K562 (cell line): ENCODE measurements at regions not wholly inside any gene's neighbourhood (a gene's known extent, or its start where the extent isn't known, plus 50 kb on each side); places are given as distances from the start of the nearest gene placed in this dataset.

ENCODE experiments used
- ATAC-seq: fragments of 200-7000 bp; cut with Tn5 transposase; 3 replicates; pipeline ENCODE4 v1.9.1; 2020; ENCODE audit warnings: moderate library complexity
- BruUV-seq: library from RNA; stranded (reverse); fragments of 400-500 nt; replicated peaks from 2 replicates; lab custom pipeline; 2021; lab: Mats Ljungman, UMichigan
- CTCF ChIA-PET: fragments of 300-600 bp; formaldehyde crosslinking; extraction: SDS; loops from one replicate; lab custom pipeline; 2021; ENCODE audit warnings: low intra/inter-chr PET ratio; lab: Yijun Ruan, JAX
- POLR2A ChIA-PET: fragments of 300-600, 350-650 bp; sonication (Branson Sonifier 250); formaldehyde crosslinking; extraction: SDS; loops from one replicate; lab custom pipeline; 2021; ENCODE audit warnings: antibody characterized with exemption, inconsistent platforms; lab: Yijun Ruan, JAX
- DNase-seq, 4 experiments: peaks; one replicate each; pipeline versions ENCODE4 v3.0.0 to v3.0.0-alpha.2; 2011 to 2018; ENCODE audit warnings: low spot score in 3 of 4, mixed read lengths in 3 of 4; ENCODE audit errors: extremely low read depth in 1 of 4
- FAIRE-seq: peaks from 2 replicates; lab custom pipeline; 2011; peaks lifted over from hg19 to GRCh38; lab: Jason Lieb, UNC
- H2AFZ ChIP-seq: 2 replicates; pipeline ENCODE4 v1.6.0; 2011; ENCODE audit warnings: low read depth, low read length, control low read depth, inconsistent platforms
- H3K27ac ChIP-seq: fragments of 200-600 bp; 3 replicates; pipeline ENCODE4 v1.8.0; 2011; ENCODE audit warnings: low read depth, mild to moderate bottlenecking, control low read depth, inconsistent platforms, low read length, moderate library complexity, mixed read lengths; ENCODE audit errors: extremely low read depth
- H3K27me3 ChIP-seq, 2 experiments: fragments of 300-600 bp in 1 of 2; 2 replicates in 1 of 2; 3 replicates in 1 of 2; pipeline versions ENCODE4 v1.6.0 to v1.8.0; 2011; ENCODE audit warnings: inconsistent platforms in 2 of 2, low read length in 2 of 2, mild to moderate bottlenecking in 1 of 2, mixed read lengths in 1 of 2, moderate library complexity in 1 of 2; ENCODE audit not compliant: control insufficient read depth in 2 of 2, insufficient read depth in 2 of 2
- H3K36me3 ChIP-seq: fragments of 300-600 bp; 3 replicates; pipeline ENCODE4 v1.8.0; 2011; ENCODE audit warnings: mild to moderate bottlenecking, low read length, inconsistent platforms; ENCODE audit not compliant: control insufficient read depth, insufficient read depth
- H3K4me1 ChIP-seq, 2 experiments: fragments of 200-600 bp in 1 of 2; replicated peaks in 1 of 2; 2 replicates in 1 of 2; 3 replicates in 1 of 2; pipeline versions ENCODE4 v1.5.1 to v1.8.0; 2011; ENCODE audit warnings: inconsistent platforms in 2 of 2, low read length in 2 of 2, mild to moderate bottlenecking in 1 of 2, mixed read lengths in 1 of 2, moderate library complexity in 1 of 2; ENCODE audit not compliant: control insufficient read depth in 2 of 2, insufficient read depth in 2 of 2
- H3K4me2 ChIP-seq: 2 replicates; pipeline ENCODE4 v1.6.1; 2011; ENCODE audit warnings: low read length, control low read depth, inconsistent platforms, mixed read lengths; ENCODE audit not compliant: insufficient read depth
- H3K4me3 ChIP-seq: fragments of 200-600 bp; sonication (generic), shearing (Covaris generic); 2 replicates; pipeline ENCODE4 v1.5.1; 2016; ENCODE audit warnings: control low read depth, inconsistent platforms
- H3K79me2 ChIP-seq: fragments of 200-600 bp; 3 replicates; pipeline ENCODE4 v1.8.0; 2011; ENCODE audit warnings: low read length, inconsistent platforms; ENCODE audit not compliant: control insufficient read depth, insufficient read depth
- H3K9ac ChIP-seq, 2 experiments: 2 replicates each; pipeline versions ENCODE4 v1.6.0 to v1.6.1; 2011; ENCODE audit warnings: low read depth in 2 of 2, low read length in 2 of 2, control low read depth in 1 of 2, inconsistent platforms in 1 of 2, mild to moderate bottlenecking in 1 of 2, mixed read lengths in 1 of 2; ENCODE audit not compliant: insufficient read depth in 1 of 2
- H3K9me1 ChIP-seq: one replicate; pipeline ENCODE4 v1.6.0; 2011; ENCODE audit warnings: inconsistent platforms, mild to moderate bottlenecking, low read length, moderate library complexity; ENCODE audit not compliant: control insufficient read depth, insufficient read depth
- H3K9me3 ChIP-seq: replicated peaks from 2 replicates; pipeline ENCODE4 v1.5.1; 2011; ENCODE audit warnings: low read depth, low read length, inconsistent platforms; ENCODE audit not compliant: control insufficient read depth, insufficient read depth
- H4K20me1 ChIP-seq: replicated peaks from 2 replicates; pipeline ENCODE4 v1.6.1; 2011; ENCODE audit warnings: low read length, inconsistent platforms, mixed read lengths; ENCODE audit not compliant: control insufficient read depth, insufficient read depth
- CAMTA2 ChIP-seq: fragments of 250-450 bp; sonication (Bioruptor Pico); conservative IDR thresholded peaks from 2 replicates; pipeline ENCODE4 v1.5.1; 2022
- FOXJ3 ChIP-seq: sonication (generic); formaldehyde crosslinking; IDR thresholded peaks from 2 replicates; pipeline ENCODE4 v1.4.0; 2020; ENCODE audit warnings: mild to moderate bottlenecking, missing genetic modification reagents
- IFI16 ChIP-seq: fragments of 250-450 bp; sonication (Bioruptor Pico); IDR thresholded peaks from 2 replicates; pipeline ENCODE4 v2.1.2; 2022; ENCODE audit warnings: mild to moderate bottlenecking, inconsistent platforms
- JUND ChIP-seq, 2 experiments: IDR thresholded peaks; 2 replicates in 1 of 2; 3 replicates in 1 of 2; pipeline ENCODE4 v1.6.1; 2011; ENCODE audit warnings: borderline replicate concordance in 2 of 2, low read depth in 2 of 2, low read length in 2 of 2, improper control_type of control experiment in 1 of 2, missing biosample characterization in 1 of 2, missing genetic modification characterization in 1 of 2, missing genetic modification reagents in 1 of 2
- MYC ChIP-seq, 2 experiments: fragments of 250-450 bp in 1 of 2; sonication (Bioruptor Pico) in 1 of 2; IDR thresholded peaks; 2 replicates each; pipeline versions ENCODE4 v1.5.1 to v1.6.1; 2012 to 2021; ENCODE audit warnings: low read depth in 2 of 2, borderline replicate concordance in 1 of 2, improper control_type of control experiment in 1 of 2, low read length in 1 of 2, mild to moderate bottlenecking in 1 of 2, moderate library complexity in 1 of 2
- NR1H2 ChIP-seq: sonication (generic); formaldehyde crosslinking; IDR thresholded peaks from 2 replicates; pipeline ENCODE4 v1.4.0; 2020; ENCODE audit warnings: mild to moderate bottlenecking, missing genetic modification reagents
- RBBP5 ChIP-seq: fragments of 200-600 bp; sonication (generic); IDR thresholded peaks from 2 replicates; pipeline ENCODE4 v1.6.1; 2012; ENCODE audit warnings: borderline replicate concordance, mild to moderate bottlenecking, low read length, control low read depth, inconsistent platforms; ENCODE audit not compliant: insufficient read depth, poor library complexity, severe bottlenecking
- RBM25 ChIP-seq: fragments of 200-400 bp; formaldehyde crosslinking; IDR thresholded peaks from 2 replicates; pipeline ENCODE4 v1.6.1; 2018; ENCODE audit warnings: low read length, low read depth, moderate library complexity; ENCODE audit not compliant: severe bottlenecking
- SIX5 ChIP-seq, 2 experiments: IDR thresholded peaks; 2 replicates each; pipeline ENCODE4 v1.6.1; 2011; ENCODE audit warnings: low read length in 2 of 2, borderline replicate concordance in 1 of 2, low read depth in 1 of 2, mild to moderate bottlenecking in 1 of 2, moderate library complexity in 1 of 2; ENCODE audit not compliant: insufficient read depth in 1 of 2
- SREBF1 ChIP-seq: fragments of 150-350 bp; IDR thresholded peaks from 2 replicates; pipeline ENCODE4 v1.6.1; 2014; ENCODE audit warnings: antibody characterized with exemption, low read depth, low read length, borderline replicate concordance
- TCFL5 ChIP-seq: fragments of 250-450 bp; sonication (Bioruptor Pico); conservative IDR thresholded peaks from 2 replicates; pipeline ENCODE4 v1.6.1; 2021; ENCODE audit warnings: mild to moderate bottlenecking, moderate library complexity, matching md5 sums
- ZNF146 ChIP-seq: IDR thresholded peaks from one replicate; pipeline ENCODE4 v1.6.1; 2018; ENCODE audit warnings: missing compliant biosample characterization; ENCODE audit not compliant: unreplicated experiment
- ZNF277 ChIP-seq: fragments of 250-450 bp; sonication (Bioruptor Pico); IDR thresholded peaks from 2 replicates; pipeline ENCODE4 v1.8.0; 2022; ENCODE audit warnings: inconsistent platforms, mild to moderate bottlenecking, moderate library complexity, borderline replicate concordance
- ZNF316 ChIP-seq: fragments of 450-650 bp; IDR thresholded peaks from 2 replicates; pipeline ENCODE4 v1.6.1; 2016
- ZNF444 ChIP-seq: fragments of 250-450 bp; sonication (Bioruptor Pico); IDR thresholded peaks from 2 replicates; pipeline ENCODE4 v1.4.0; 2020; ENCODE audit warnings: mild to moderate bottlenecking, moderate library complexity
- WGBS: fragments of 100-300 bp; shearing (Covaris generic); methylation state at CpG from one replicate; pipeline ENCODE4 v1.1.6; 2016; ENCODE audit warnings: low coverage, mixed read lengths; ENCODE audit not compliant: insufficient coverage; ENCODE audit errors: missing lambda C conversion rate; 5-methylcytosine and 5-hydroxymethylcytosine counted together
- in situ Hi-C: fragments of 300-500 bp; cut with MboI; formaldehyde crosslinking; loops from 4 replicates; pipeline ENCODE4 v1.15.0; 2018; ENCODE audit warnings: inconsistent platforms, mixed read lengths
- intact Hi-C: fragments of 100-400 bp; cut with micrococcal nuclease; formaldehyde crosslinking; loops from 2 replicates; pipeline ENCODE4 v1.14.2; 2022

DNA sequence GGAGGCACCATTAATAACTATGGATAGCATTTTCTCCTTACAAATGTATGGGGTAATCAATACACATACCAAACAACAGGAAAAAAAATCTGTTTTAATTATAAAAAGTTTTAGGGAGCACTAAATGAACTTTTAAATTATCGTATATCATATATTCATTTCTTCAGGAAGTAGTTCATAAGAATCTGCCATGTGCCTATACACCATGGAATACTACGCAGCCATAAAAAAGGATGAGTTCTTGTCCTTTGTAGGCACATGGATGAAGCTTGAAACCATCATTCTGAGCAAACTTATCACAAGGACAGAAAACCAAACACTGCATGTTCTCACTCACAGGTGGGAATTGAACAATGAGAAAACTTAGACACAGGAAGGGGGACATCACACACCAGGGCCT is 162.1 kb upstream of the RASA1 start:
- BruUV-seq, result no TSS peak
- no peaks in the 10 kb centered on the region for H3K9me3 ChIP-seq
- no peak for ATAC-seq
- in situ Hi-C loops (no loop called here), intact Hi-C loops (no loop called here)
- H3K27me3 ChIP-seq, result no peaks in the 10 kb centered on the region
- H3K36me3 ChIP-seq, result no peaks in the 10 kb centered on the region
- H3K4me3 ChIP-seq, result no peak overlapping the region
- ChIA-PET POLR2A (no interaction called here), CTCF (no interaction called here)
- H3K27ac ChIP-seq, result no peak overlapping the region
- no peak for FAIRE-seq
- no peak overlapping the region for H2AFZ ChIP-seq
- no peak overlapping the region for H3K9ac ChIP-seq
- H3K4me2 ChIP-seq, result no peak overlapping the region
- no peaks in the 10 kb centered on the region for H3K9me1 ChIP-seq
- H3K4me1 ChIP-seq, result no peaks in the 10 kb centered on the region; a peak in 1 of 5 replicates
- WGBS, result 10% methylated on average over 2 of the region's 2 CpGs
- no peak for TF ChIP-seq FOXJ3 (CRISPR knock-in tag)
- peak; percentile 94 for TF ChIP-seq ZNF146 (CRISPR knock-in tag)
- peak; percentile 47 for TF ChIP-seq RBM25
- no peak for DNase-seq
- no peaks in the 10 kb centered on the region for H4K20me1 ChIP-seq
- no peaks in the 10 kb centered on the region for H3K79me2 ChIP-seq

DNA sequence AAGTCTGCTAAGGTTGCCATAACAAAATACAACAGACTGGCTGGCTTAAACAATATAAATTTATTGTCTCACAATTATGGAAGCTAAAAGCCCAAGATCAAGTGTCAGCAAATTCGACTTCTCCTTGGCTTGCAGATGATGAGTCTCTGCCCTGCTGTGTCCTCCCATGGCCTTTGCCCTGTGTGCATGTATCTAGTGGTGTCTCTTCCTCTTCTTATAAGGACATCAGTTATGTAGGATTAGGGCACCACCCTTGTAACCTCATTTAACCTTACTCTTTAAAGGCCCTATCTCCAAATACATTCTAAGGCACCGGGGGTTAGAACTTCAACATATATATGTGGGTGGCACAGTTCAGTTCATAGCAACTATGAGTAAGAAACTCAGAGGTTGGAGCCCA is 157.9 kb upstream of the RASA1 start:
- Histone ChIP-seq H4K20me1 (no peaks in the 10 kb centered on the region), H3K4me3 (no peak overlapping the region), H3K36me3 (no peaks in the 10 kb centered on the region), H3K27me3 (no peaks in the 10 kb centered on the region), H3K4me1 (peaks cover 0 to 20% of the 10 kb centered on the region in 2 experiments; a peak in 3 of 5 replicates), H3K4me2 (peak overlapping the region; percentile 10; the same call in 1 of the 2 replicates), H3K27ac (no peak overlapping the region), H3K9ac (no peak overlapping the region), H3K79me2 (no peaks in the 10 kb centered on the region), H3K9me1 (no peaks in the 10 kb centered on the region), H3K9me3 (no peaks in the 10 kb centered on the region), H2AFZ (peak overlapping the region; percentile 24; the same call in 1 of the 2 replicates)
- FAIRE-seq, result no peak
- peak; percentile 48 for ATAC-seq
- ChIA-PET POLR2A (interaction anchor here (0.7 to 0.8 kb wide), 2 partner anchors 158 to 264 kb away, joined by 4 read pairs; partner anchors contain the start of gene RASA1), CTCF (no interaction called here)
- no peak for DNase-seq
- in situ Hi-C loops (no loop called here), intact Hi-C loops (loop anchor here (10.0 kb wide), 1 partner anchor 155 kb away; the partner anchor contains the start of gene RASA1)
- no TSS peak for BruUV-seq
- WGBS, result 8% methylated on average over 2 of the region's 2 CpGs
- TF ChIP-seq IFI16 (CRISPR knock-in tag) (no peak), SIX5 (IDR thresholded peaks at IDR 0.05; ENCODE audit: borderline replicate concordance in 1 of 2, insufficient read depth in 1 of 2, low read depth in 1 of 2, low read length in 2 of 2) (no peak), CAMTA2 (no peak), NR1H2 (CRISPR knock-in tag) (no peak), ZNF277 (CRISPR knock-in tag) (no peak), RBBP5 (no peak), JUND (IDR thresholded peaks at IDR 0.05; ENCODE audit: borderline replicate concordance, low read depth, low read length) (no peak), JUND (tag; IDR thresholded peaks at IDR 0.05; ENCODE audit: borderline replicate concordance, low read depth, low read length) (peak; percentile 15; the same call in 1 of the 3 replicates), ZNF444 (CRISPR knock-in tag) (no peak), SREBF1 (no peak), TCFL5 (no peak), ZNF316 (0 out of 2 replicates have a peak, but pooled peaks have one; percentile 33), MYC (IDR thresholded peaks at IDR 0.05; ENCODE audit: low read depth, low read length) (no peak), MYC (CRISPR knock-in tag; IDR thresholded peaks at IDR 0.05; ENCODE audit: borderline replicate concordance, low read depth) (no peak)
